ENCODE measurements at regions not wholly inside any gene's neighbourhood (a gene's known extent, or its start where the extent isn't known, plus 50 kb on each side); places are given as distances from the start of the nearest gene placed in this dataset.

GRCh38 chr4:82171531-82172155 is 202.1 kb downstream of the HNRNPD start:
- no peaks in the 10 kb centered on the region for H3K36me3 ChIP-seq (ENCODE audit: control insufficient read depth, insufficient read depth, low read length, severe bottlenecking)
- no peak overlapping the region for H3K4me3 ChIP-seq (ENCODE audit: low read length)
- H3K4me1 ChIP-seq (ENCODE audit: control insufficient read depth, insufficient read depth, low read length) = no peaks in the 10 kb centered on the region
- no peaks in the 10 kb centered on the region for H3K9me3 ChIP-seq (ENCODE audit: control insufficient read depth, low read length)
- H3K9ac ChIP-seq (ENCODE audit: low read length) = no peak overlapping the region
- H3K27me3 ChIP-seq (replicated peaks; ENCODE audit: control insufficient read depth, insufficient read depth, low read length) = peaks cover 3% of the 10 kb centered on the region
- no peak for DNase-seq (ENCODE audit: low read depth)

- Histone ChIP-seq H3K27me3 (replicated peaks; ENCODE audit: control insufficient read depth, insufficient read depth, low read length) (peaks cover 5% of the 10 kb centered on the region), H3K4me1 (ENCODE audit: control insufficient read depth, insufficient read depth, low read length) (no peaks in the 10 kb centered on the region), H3K9me3 (ENCODE audit: control insufficient read depth, low read length) (peaks cover 12% of the 10 kb centered on the region), H3K4me3 (ENCODE audit: low read length) (no peak overlapping the region), H3K9ac (ENCODE audit: low read length) (no peak overlapping the region), H3K36me3 (ENCODE audit: control insufficient read depth, insufficient read depth, low read length, severe bottlenecking) (no peaks in the 10 kb centered on the region)
- no peak for DNase-seq (ENCODE audit: low read depth)
These were observed 224.0 kb downstream of the HNRNPD start for GRCh38 chr4:82149750-82150149.

- Histone ChIP-seq H3K36me3 (ENCODE audit: control insufficient read depth, insufficient read depth, low read length, severe bottlenecking) (no peaks in the 10 kb centered on the region), H3K27me3 (replicated peaks; ENCODE audit: control insufficient read depth, insufficient read depth, low read length) (peaks cover 5% of the 10 kb centered on the region), H3K9ac (ENCODE audit: low read length) (no peak overlapping the region), H3K9me3 (ENCODE audit: control insufficient read depth, low read length) (no peaks in the 10 kb centered on the region), H3K4me1 (ENCODE audit: control insufficient read depth, insufficient read depth, low read length) (no peaks in the 10 kb centered on the region), H3K4me3 (ENCODE audit: low read length) (no peak overlapping the region)
- no peak for DNase-seq (ENCODE audit: low read depth)
These were observed 227.9 kb downstream of the HNRNPD start for GRCh38 chr4:82145850-82146249.

- H3K4me1 ChIP-seq (ENCODE audit: control insufficient read depth, insufficient read depth, low read length) = no peaks in the 10 kb centered on the region
- no peaks in the 10 kb centered on the region for H3K36me3 ChIP-seq (ENCODE audit: control insufficient read depth, insufficient read depth, low read length, severe bottlenecking)
- H3K9ac ChIP-seq (ENCODE audit: low read length) = no peak overlapping the region
- no peaks in the 10 kb centered on the region for H3K27me3 ChIP-seq (replicated peaks; ENCODE audit: control insufficient read depth, insufficient read depth, low read length)
- H3K4me3 ChIP-seq (ENCODE audit: low read length) = no peak overlapping the region
- H3K9me3 ChIP-seq (ENCODE audit: control insufficient read depth, low read length) = no peaks in the 10 kb centered on the region
- no peak for DNase-seq (ENCODE audit: low read depth)
These were observed 233.4 kb downstream of the HNRNPD start for GRCh38 chr4:82140422-82140821.

GRCh38 chr4:82139287-82139686 is 234.5 kb downstream of the HNRNPD start:
- Histone ChIP-seq H3K9me3 (ENCODE audit: control insufficient read depth, low read length) (no peaks in the 10 kb centered on the region), H3K4me3 (ENCODE audit: low read length) (no peak overlapping the region), H3K4me1 (ENCODE audit: control insufficient read depth, insufficient read depth, low read length) (no peaks in the 10 kb centered on the region), H3K27me3 (replicated peaks; ENCODE audit: control insufficient read depth, insufficient read depth, low read length) (no peaks in the 10 kb centered on the region), H3K9ac (ENCODE audit: low read length) (no peak overlapping the region), H3K36me3 (ENCODE audit: control insufficient read depth, insufficient read depth, low read length, severe bottlenecking) (no peaks in the 10 kb centered on the region)
- no peak for DNase-seq (ENCODE audit: low read depth)

GRCh38 chr4:82138374-82138773 is 235.4 kb downstream of the HNRNPD start:
- DNase-seq (ENCODE audit: low read depth) = no peak
- Histone ChIP-seq H3K9ac (ENCODE audit: low read length) (no peak overlapping the region), H3K4me3 (ENCODE audit: low read length) (no peak overlapping the region), H3K9me3 (ENCODE audit: control insufficient read depth, low read length) (no peaks in the 10 kb centered on the region), H3K27me3 (replicated peaks; ENCODE audit: control insufficient read depth, insufficient read depth, low read length) (no peaks in the 10 kb centered on the region), H3K4me1 (ENCODE audit: control insufficient read depth, insufficient read depth, low read length) (no peaks in the 10 kb centered on the region), H3K36me3 (ENCODE audit: control insufficient read depth, insufficient read depth, low read length, severe bottlenecking) (no peaks in the 10 kb centered on the region)

GRCh38 chr4:82136161-82136801 is 237.5 kb downstream of the HNRNPD start:
- no peaks in the 10 kb centered on the region for H3K4me1 ChIP-seq (ENCODE audit: control insufficient read depth, insufficient read depth, low read length)
- no peaks in the 10 kb centered on the region for H3K9me3 ChIP-seq (ENCODE audit: control insufficient read depth, low read length)
- H3K4me3 ChIP-seq (ENCODE audit: low read length) = no peak overlapping the region
- no peaks in the 10 kb centered on the region for H3K36me3 ChIP-seq (ENCODE audit: control insufficient read depth, insufficient read depth, low read length, severe bottlenecking)
- DNase-seq (ENCODE audit: low read depth) = no peak
- no peak overlapping the region for H3K9ac ChIP-seq (ENCODE audit: low read length)
- no peaks in the 10 kb centered on the region for H3K27me3 ChIP-seq (replicated peaks; ENCODE audit: control insufficient read depth, insufficient read depth, low read length)

- Histone ChIP-seq H3K27me3 (replicated peaks; ENCODE audit: control insufficient read depth, insufficient read depth, low read length) (no peaks in the 10 kb centered on the region), H3K9ac (ENCODE audit: low read length) (no peak overlapping the region), H3K9me3 (ENCODE audit: control insufficient read depth, low read length) (no peaks in the 10 kb centered on the region), H3K36me3 (ENCODE audit: control insufficient read depth, insufficient read depth, low read length, severe bottlenecking) (no peaks in the 10 kb centered on the region), H3K4me3 (ENCODE audit: low read length) (no peak overlapping the region), H3K4me1 (ENCODE audit: control insufficient read depth, insufficient read depth, low read length) (no peaks in the 10 kb centered on the region)
- DNase-seq (ENCODE audit: low read depth) = no peak
These were observed 245.4 kb downstream of the HNRNPD start for GRCh38 chr4:82128355-82128754.

- no peak overlapping the region for H3K4me3 ChIP-seq (ENCODE audit: low read length)
These were observed 247.2 kb downstream of the HNRNPD start for GRCh38 chr4:82126512-82127040.

GRCh38 chr4:82125787-82126297 is 247.9 kb downstream of the HNRNPD start:
- H3K27me3 ChIP-seq (replicated peaks; ENCODE audit: control insufficient read depth, insufficient read depth, low read length) = no peaks in the 10 kb centered on the region
- H3K4me1 ChIP-seq (ENCODE audit: control insufficient read depth, insufficient read depth, low read length) = no peaks in the 10 kb centered on the region
- no peak overlapping the region for H3K4me3 ChIP-seq (ENCODE audit: low read length)
- H3K36me3 ChIP-seq (ENCODE audit: control insufficient read depth, insufficient read depth, low read length, severe bottlenecking) = no peaks in the 10 kb centered on the region
- no peaks in the 10 kb centered on the region for H3K9me3 ChIP-seq (ENCODE audit: control insufficient read depth, low read length)
- DNase-seq (ENCODE audit: low read depth) = no peak
- H3K9ac ChIP-seq (ENCODE audit: low read length) = no peak overlapping the region

More at GRCh38 chr4:82126512-82127040, 247.2 kb downstream of the HNRNPD start:
- Histone ChIP-seq H3K27me3 (replicated peaks; ENCODE audit: control insufficient read depth, insufficient read depth, low read length) (no peaks in the 10 kb centered on the region), H3K9ac (ENCODE audit: low read length) (no peak overlapping the region), H3K36me3 (ENCODE audit: control insufficient read depth, insufficient read depth, low read length, severe bottlenecking) (no peaks in the 10 kb centered on the region), H3K4me1 (ENCODE audit: control insufficient read depth, insufficient read depth, low read length) (no peaks in the 10 kb centered on the region), H3K9me3 (ENCODE audit: control insufficient read depth, low read length) (no peaks in the 10 kb centered on the region)
- DNase-seq (ENCODE audit: low read depth) = no peak

GRCh38 chr4:82124932-82125786 is 248.6 kb downstream of the HNRNPD start:
- no peak for DNase-seq (ENCODE audit: low read depth)
- H3K27me3 ChIP-seq (replicated peaks; ENCODE audit: control insufficient read depth, insufficient read depth, low read length) = no peaks in the 10 kb centered on the region
- no peaks in the 10 kb centered on the region for H3K4me1 ChIP-seq (ENCODE audit: control insufficient read depth, insufficient read depth, low read length)
- no peaks in the 10 kb centered on the region for H3K36me3 ChIP-seq (ENCODE audit: control insufficient read depth, insufficient read depth, low read length, severe bottlenecking)
- H3K4me3 ChIP-seq (ENCODE audit: low read length) = no peak overlapping the region
- H3K9ac ChIP-seq (ENCODE audit: low read length) = no peak overlapping the region
- no peaks in the 10 kb centered on the region for H3K9me3 ChIP-seq (ENCODE audit: control insufficient read depth, low read length)

Data from adipocyte (in vitro differentiated cells).